NCI-H774 (cell line): ENCODE measurements at regions not wholly inside any gene's neighbourhood (a gene's known extent, or its start where the extent isn't known, plus 50 kb on each side); places are given as distances from the start of the nearest gene placed in this dataset.

Source experiments
- DNase-seq: peaks from one replicate; lab custom pipeline; 2025; lab: John Stamatoyannopoulos, UW

- DNase-seq, result no peak
Measured at GRCh38 chr14:65320661-65321308, 91.7 kb upstream of the FUT8 start.

GRCh38 chr14:65321370-65321875 is 91.1 kb upstream of the FUT8 start:
- no peak for DNase-seq

- DNase-seq, result no peak
Measured at GRCh38 chr14:65329481-65329880, 83.0 kb upstream of the FUT8 start.

DNA sequence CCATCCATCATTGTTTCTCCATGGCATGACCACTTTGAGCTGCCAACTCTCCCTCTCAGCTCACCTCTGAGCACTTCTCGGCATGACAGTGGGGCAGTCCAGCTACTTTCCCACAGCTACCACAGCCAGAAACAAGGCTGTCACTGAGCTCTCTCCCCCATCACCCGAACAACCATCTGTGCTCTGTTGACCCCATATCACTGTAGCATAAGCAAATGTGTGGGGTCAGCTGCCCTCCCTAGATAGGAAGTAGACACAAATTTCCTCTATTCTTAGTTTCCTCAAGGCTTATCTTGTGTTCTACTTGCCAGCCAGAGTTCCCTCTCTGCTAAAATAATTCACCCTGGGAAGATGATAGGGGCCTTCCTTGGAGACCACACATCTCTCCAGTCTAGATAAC is 82.6 kb upstream of the FUT8 start:
- no peak for DNase-seq

GRCh38 chr14:65330416-65330815 is 82.1 kb upstream of the FUT8 start:
- DNase-seq, result no peak

DNA sequence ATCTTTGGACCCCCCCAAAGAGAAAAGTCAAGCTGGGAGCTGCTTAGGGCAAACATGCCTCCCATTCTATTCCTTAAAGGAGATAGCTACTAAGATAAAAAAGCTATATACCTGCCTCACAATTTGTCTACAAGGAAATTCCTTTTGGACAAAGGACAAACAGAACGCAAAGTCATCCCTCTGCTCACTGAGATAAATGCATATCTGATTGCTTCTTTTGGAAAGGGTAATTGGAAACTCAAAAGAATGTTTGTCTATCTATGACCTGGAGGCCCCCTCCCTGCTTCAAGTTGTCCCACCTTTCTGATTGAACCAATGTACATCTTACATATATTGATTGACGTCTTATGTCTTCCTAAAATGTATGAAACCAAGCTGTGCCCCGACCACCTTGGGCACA is 80.9 kb upstream of the FUT8 start:
- no peak for DNase-seq

- DNase-seq, result no peak
Measured at GRCh38 chr14:65332141-65332871, 80.2 kb upstream of the FUT8 start.

GRCh38 chr14:65333943-65334687 is 78.4 kb upstream of the FUT8 start:
- DNase-seq, result no peak

GRCh38 chr14:65334765-65335410 is 77.6 kb upstream of the FUT8 start:
- DNase-seq, result no peak

- no peak for DNase-seq
Measured at GRCh38 chr14:65335411-65335947, 77.1 kb upstream of the FUT8 start.

- no peak for DNase-seq
Measured at GRCh38 chr14:65336191-65336591, 76.3 kb upstream of the FUT8 start.

- no peak for DNase-seq
Measured at GRCh38 chr14:65339866-65340265, 72.7 kb upstream of the FUT8 start.

GRCh38 chr14:65344011-65344410 is 68.5 kb upstream of the FUT8 start:
- no peak for DNase-seq

DNA sequence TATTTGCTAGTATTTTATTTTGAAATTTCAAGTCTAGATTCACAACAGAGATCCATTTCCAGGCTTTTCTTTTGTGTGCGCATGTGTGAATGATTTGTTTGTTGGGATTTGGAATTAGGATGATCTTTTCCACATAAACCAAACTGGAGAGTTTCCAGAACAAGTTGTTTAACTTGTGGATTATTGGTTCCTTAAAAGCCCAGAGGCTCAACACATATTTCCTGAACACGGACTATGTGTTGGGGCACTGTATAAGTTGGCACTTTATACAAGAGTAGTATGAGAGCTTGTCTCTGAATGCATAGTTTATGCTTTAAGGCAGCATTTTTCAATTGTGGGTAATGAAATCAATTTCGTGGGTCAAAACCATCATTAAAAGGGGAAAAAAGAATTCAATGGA is 67.3 kb upstream of the FUT8 start:
- DNase-seq, result no peak

DNA sequence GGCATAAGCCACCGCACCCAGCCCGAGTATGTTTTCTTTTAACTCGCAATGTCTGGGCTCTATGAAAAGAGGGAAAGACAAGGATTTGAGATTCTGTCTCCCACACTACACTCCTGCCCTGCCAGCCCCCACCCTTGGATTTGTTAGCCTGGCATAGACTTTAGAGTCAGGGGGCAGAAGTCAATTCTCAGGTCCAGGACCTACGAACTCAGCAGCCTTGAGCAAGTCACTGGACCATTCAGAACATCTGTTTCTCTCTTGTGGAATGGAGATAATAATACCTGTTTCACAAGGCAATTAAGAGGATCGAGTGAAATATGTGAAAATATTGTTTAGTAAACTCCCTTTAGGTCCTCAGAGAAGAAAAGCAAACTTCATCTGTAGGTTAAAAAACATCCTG is 66.1 kb upstream of the FUT8 start:
- no peak for DNase-seq

DNA sequence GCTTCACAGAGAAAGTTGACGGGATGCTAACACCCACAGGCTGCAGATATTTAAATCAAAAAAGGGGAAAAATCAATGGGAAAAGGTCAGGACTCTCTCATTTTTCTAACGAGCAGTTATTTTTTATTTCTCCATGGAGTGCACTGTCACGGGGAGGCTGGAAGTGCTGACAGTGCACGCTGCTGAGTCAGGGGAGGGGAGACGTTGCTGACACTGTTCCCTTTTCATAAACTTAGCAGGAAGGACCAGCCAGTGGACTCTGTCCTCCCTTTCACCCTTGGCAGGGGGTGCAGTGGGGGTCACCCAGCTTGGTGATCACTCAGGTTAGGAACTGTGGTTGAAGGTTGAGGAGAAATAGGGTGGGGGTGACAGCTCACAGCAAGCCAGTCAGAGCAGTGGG is 65.6 kb upstream of the FUT8 start:
- DNase-seq, result no peak

DNA sequence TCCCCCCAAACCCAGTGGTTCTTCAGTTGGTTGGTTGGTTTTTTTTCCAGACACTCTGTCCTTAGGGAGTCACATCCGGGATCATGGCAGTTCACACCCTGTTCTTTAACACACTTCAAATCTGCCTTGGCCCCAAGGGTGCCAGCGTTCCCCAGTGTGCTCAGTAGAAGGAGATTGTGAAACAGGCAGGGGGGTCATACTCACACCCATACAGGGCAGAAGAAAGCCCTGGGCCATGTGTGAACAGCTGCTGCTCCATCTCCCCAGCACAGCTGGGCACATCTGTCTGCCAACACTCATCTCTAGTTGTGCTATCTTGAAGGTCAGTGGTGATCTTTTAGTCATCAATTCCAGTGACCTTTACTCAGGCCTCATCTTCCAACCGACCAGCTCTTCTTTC is 64.4 kb upstream of the FUT8 start:
- DNase-seq, result no peak

- no peak for DNase-seq
Measured at GRCh38 chr14:65349100-65349499, 63.4 kb upstream of the FUT8 start.

- DNase-seq, result no peak
Measured at GRCh38 chr14:65351493-65352194, 60.9 kb upstream of the FUT8 start.

DNA sequence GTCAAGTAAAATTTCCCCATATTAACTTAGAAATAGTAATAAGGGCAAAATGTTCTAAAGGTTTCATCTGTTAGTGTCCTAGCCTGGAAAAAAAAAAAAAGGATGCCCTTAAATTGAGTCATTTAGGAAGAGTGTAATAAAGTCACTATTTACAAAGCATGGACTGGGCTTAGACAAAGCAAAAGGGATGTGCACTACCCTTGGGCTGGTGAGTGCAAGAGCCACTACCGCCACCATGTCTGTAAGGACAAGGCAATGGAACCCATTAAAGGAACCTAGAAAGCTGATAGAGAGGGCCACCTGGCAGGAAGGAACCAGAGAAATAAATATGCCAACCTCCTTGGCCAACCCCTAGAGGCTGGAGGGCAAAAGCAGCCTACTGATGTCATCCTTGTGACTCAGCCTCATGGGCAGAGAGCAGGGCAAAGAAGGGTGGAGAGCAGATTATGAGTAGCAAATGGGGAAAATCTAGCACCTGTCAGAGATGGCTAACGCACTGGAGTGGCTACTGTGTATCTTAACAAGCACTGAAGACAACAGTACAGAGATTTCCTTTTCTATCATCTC is 59.5 kb upstream of the FUT8 start:
- no peak for DNase-seq

DNA sequence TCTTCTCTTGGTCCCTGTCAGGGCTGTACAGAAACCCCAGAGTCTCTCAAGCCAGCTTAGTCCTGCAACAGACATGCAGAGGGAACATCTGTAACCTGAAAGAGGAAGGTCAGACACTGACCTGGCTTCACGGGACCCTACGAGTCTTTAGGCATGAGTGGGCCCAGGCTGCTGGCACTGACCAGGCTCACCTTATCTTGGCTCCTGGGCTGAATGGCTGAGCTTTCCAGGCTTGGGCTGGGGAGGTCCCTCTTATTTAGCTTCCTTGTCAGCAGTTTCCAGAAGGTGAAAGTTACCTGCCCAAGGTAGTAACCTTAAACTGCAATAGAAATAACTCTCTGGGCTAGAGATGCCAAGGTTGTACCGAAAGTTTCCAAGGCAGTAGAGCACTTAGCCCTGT is 58.4 kb upstream of the FUT8 start:
- DNase-seq, result no peak
